HAP-1 (cell line): ENCODE measurements at regions not wholly inside any gene's neighbourhood (a gene's known extent, or its start where the extent isn't known, plus 50 kb on each side); places are given as distances from the start of the nearest gene placed in this dataset.

ENCODE experiments used
- DNase-seq, 2 experiments: peaks; one replicate each; pipeline ENCODE4 v3.0.0-alpha.2; 2016 to 2020; ENCODE audit warnings: low spot score in 2 of 2
- H3K27me3 ChIP-seq: fragments of 250-450 bp; sonication (Bioruptor Pico); 2 replicates; pipeline ENCODE4 v1.5.1; 2020; ENCODE audit warnings: low read depth, mild to moderate bottlenecking, moderate library complexity
- H3K36me3 ChIP-seq: fragments of 250-450 bp; sonication (Bioruptor Pico); replicated peaks from 2 replicates; pipeline ENCODE4 v1.5.1; 2020; ENCODE audit warnings: mild to moderate bottlenecking
- H3K4me1 ChIP-seq: fragments of 250-450 bp; sonication (Bioruptor Pico); 2 replicates; pipeline ENCODE4 v1.5.1; 2020; ENCODE audit warnings: mild to moderate bottlenecking
- H3K4me3 ChIP-seq: fragments of 250-450 bp; sonication (Bioruptor Pico); 2 replicates; pipeline ENCODE4 v1.5.1; 2020; ENCODE audit warnings: mild to moderate bottlenecking, moderate library complexity
- H3K9me3 ChIP-seq: fragments of 250-450 bp; sonication (Bioruptor Pico); 2 replicates; pipeline ENCODE4 v1.5.1; 2020; ENCODE audit warnings: mild to moderate bottlenecking, moderate library complexity
- in situ Hi-C: fragments of 300-500 bp; cut with MboI; formaldehyde crosslinking; loops from 3 replicates; pipeline ENCODE4 v1.14.3; 2020; ENCODE audit warnings: low sequenced_read_pairs, inconsistent platforms, mixed read lengths

DNA sequence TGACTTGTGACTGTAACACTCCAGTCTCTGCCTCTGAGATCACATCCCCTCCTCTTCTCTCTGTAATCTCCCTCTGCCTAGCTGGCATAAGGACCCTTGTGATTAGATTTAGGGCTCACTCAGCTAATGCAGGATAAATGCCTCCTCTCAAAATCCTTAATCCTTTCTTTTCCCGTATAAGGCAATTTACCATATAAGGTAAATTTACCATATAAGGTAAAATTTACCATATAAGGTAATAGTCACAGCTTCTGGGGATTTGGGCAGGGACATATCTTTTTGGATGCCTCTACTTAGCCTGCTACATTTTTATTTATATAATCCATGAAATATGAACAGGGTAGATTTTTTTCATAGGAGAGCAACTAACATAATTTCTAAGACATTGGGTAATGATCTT, 318.0 kb upstream of the PUM3 start:
- no peaks in the 10 kb centered on the region for H3K36me3 ChIP-seq
- H3K27me3 ChIP-seq, result peaks cover 23% of the 10 kb centered on the region
- no peaks in the 10 kb centered on the region for H3K9me3 ChIP-seq
- in situ Hi-C loops, result no loop called here
- H3K4me3 ChIP-seq, result no peak overlapping the region
- DNase-seq, result no peak
- H3K4me1 ChIP-seq, result no peaks in the 10 kb centered on the region

DNA sequence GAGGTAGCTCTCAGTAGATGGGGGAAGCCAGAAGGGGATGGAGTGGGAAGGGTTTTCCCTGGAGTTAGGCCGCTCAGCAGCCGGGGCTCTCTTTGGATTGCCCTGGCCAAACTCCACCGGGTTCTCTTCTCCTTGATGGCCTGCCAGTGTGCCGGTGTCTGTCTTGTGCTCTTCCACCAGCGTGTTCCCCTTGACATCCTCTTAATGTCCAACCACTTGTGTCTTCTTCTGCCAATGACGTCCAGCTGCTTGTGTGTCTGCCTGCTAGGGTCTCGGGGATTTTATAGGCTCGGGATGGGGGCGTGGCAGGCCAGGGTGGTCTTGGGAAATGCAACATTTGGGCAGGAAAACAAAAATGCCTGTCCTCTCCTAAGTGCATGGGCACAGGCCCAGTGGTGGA, 313.1 kb upstream of the PUM3 start:
- H3K4me3 ChIP-seq, result no peak overlapping the region
- in situ Hi-C loops, result no loop called here

GRCh38 chr9:3151672-3152576, 308.0 kb upstream of the PUM3 start:
- in situ Hi-C loops, result no loop called here
- Histone ChIP-seq H3K9me3 (no peaks in the 10 kb centered on the region), H3K36me3 (no peaks in the 10 kb centered on the region), H3K27me3 (peaks cover 3% of the 10 kb centered on the region; the same call in 1 of the 2 replicates), H3K4me1 (no peaks in the 10 kb centered on the region), H3K4me3 (no peak overlapping the region)
- DNase-seq, result no peak

More for the DNA sequence above, 313.1 kb upstream of the PUM3 start:
- no peak for DNase-seq
- H3K27me3 ChIP-seq, result peaks cover 3% of the 10 kb centered on the region; the same call in 1 of the 2 replicates
- no peaks in the 10 kb centered on the region for H3K4me1 ChIP-seq
- H3K9me3 ChIP-seq, result no peaks in the 10 kb centered on the region
- no peaks in the 10 kb centered on the region for H3K36me3 ChIP-seq

- DNase-seq, result no peak
- Histone ChIP-seq H3K4me3 (no peak overlapping the region), H3K4me1 (no peaks in the 10 kb centered on the region), H3K36me3 (no peaks in the 10 kb centered on the region), H3K9me3 (no peaks in the 10 kb centered on the region), H3K27me3 (peaks cover 3% of the 10 kb centered on the region; the same call in 1 of the 2 replicates)
- in situ Hi-C loops, result no loop called here
Measured at GRCh38 chr9:3150074-3150473, 306.2 kb upstream of the PUM3 start.

DNA sequence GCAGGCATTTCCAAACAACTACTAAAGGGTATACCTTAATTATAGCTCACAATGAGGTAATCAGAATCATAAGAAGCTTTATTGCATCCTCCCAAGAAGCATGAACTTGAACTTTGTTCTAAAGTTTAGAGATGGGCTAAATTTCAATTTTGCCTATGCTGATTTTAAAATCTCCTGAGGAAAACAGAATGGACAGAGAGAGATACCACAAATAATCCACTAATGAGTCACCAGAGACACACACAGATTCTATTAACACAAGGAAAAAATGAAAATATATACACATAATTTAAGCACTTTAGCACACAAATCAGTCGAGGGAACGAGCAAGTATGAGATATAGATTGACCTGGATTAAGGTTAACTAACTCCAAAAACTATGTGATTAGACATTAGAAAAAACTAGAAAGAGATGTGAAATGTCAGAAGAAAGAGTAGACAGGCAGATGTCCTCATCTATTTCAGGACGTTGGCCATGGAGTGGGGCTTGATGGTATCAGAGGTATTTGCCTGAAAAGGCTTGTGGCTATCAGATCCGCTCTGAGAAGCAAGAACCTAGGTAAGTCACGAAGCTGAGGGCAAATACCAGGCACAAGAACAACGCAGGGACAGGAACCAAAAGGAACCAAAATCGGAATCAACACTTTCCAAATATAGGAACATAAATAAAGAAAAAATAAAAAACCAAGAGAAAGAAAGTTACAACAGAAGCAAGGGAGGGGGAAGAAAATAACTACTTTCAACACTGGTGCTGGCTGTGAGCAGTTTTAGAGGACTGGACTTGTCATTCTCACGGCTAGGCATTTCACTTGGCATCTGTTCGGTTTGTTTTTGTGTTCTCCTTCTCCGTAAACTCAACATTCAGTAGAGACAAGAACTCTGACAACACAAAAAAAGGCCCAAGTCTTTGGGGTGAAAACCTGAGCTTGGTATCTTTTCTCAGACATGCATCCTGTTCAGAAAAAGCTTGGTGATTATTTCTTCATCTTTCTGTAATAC, 294.6 kb upstream of the PUM3 start:
- no peak overlapping the region for H3K4me3 ChIP-seq
- in situ Hi-C loops, result no loop called here
- peaks cover 3% of the 10 kb centered on the region; the same call in 1 of the 2 replicates for H3K27me3 ChIP-seq
- DNase-seq, result no peak
- no peaks in the 10 kb centered on the region for H3K9me3 ChIP-seq
- no peaks in the 10 kb centered on the region for H3K4me1 ChIP-seq
- no peaks in the 10 kb centered on the region for H3K36me3 ChIP-seq

- Histone ChIP-seq H3K4me1 (no peaks in the 10 kb centered on the region), H3K36me3 (no peaks in the 10 kb centered on the region), H3K4me3 (no peak overlapping the region), H3K27me3 (peaks cover 3% of the 10 kb centered on the region; the same call in 1 of the 2 replicates), H3K9me3 (no peaks in the 10 kb centered on the region)
- no peak for DNase-seq
- in situ Hi-C loops, result no loop called here
Measured at GRCh38 chr9:3137347-3137695, 293.4 kb upstream of the PUM3 start.

- in situ Hi-C loops, result no loop called here
Measured at GRCh38 chr9:3136686-3137346, 292.9 kb upstream of the PUM3 start.

GRCh38 chr9:3136230-3136629, 292.3 kb upstream of the PUM3 start:
- in situ Hi-C loops, result no loop called here
- Histone ChIP-seq H3K9me3 (no peaks in the 10 kb centered on the region), H3K36me3 (no peaks in the 10 kb centered on the region), H3K4me1 (no peaks in the 10 kb centered on the region), H3K4me3 (no peak overlapping the region), H3K27me3 (peaks cover 3% of the 10 kb centered on the region; the same call in 1 of the 2 replicates)
- DNase-seq, result no peak

More at GRCh38 chr9:3136686-3137346, 292.9 kb upstream of the PUM3 start:
- Histone ChIP-seq H3K4me3 (no peak overlapping the region), H3K27me3 (peaks cover 3% of the 10 kb centered on the region; the same call in 1 of the 2 replicates), H3K9me3 (no peaks in the 10 kb centered on the region), H3K4me1 (no peaks in the 10 kb centered on the region), H3K36me3 (no peaks in the 10 kb centered on the region)
- no peak for DNase-seq

DNA sequence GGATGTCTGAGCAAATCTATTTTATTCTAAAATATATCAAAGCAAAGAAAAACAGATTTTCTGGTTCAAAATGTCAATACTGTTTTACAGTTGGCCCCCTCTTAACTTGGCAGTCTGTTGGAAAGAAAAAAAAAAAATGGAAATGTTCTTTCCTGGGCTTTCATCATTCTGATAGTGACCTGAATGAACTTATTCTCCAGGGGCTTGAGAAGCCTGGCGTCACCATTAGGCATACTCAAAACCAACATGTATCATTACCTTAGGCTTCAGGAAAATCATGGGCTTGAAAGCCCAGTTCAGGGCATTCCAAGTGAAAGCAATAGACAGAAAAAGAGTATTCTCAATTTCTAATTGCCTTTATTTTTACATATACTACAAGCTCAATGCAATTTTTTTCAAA, 283.7 kb upstream of the PUM3 start:
- Histone ChIP-seq H3K36me3 (no peaks in the 10 kb centered on the region), H3K9me3 (no peaks in the 10 kb centered on the region), H3K27me3 (peaks cover 4% of the 10 kb centered on the region; the same call in 1 of the 2 replicates), H3K4me3 (no peak overlapping the region), H3K4me1 (no peaks in the 10 kb centered on the region)
- in situ Hi-C loops, result no loop called here
- DNase-seq, result no peak

DNA sequence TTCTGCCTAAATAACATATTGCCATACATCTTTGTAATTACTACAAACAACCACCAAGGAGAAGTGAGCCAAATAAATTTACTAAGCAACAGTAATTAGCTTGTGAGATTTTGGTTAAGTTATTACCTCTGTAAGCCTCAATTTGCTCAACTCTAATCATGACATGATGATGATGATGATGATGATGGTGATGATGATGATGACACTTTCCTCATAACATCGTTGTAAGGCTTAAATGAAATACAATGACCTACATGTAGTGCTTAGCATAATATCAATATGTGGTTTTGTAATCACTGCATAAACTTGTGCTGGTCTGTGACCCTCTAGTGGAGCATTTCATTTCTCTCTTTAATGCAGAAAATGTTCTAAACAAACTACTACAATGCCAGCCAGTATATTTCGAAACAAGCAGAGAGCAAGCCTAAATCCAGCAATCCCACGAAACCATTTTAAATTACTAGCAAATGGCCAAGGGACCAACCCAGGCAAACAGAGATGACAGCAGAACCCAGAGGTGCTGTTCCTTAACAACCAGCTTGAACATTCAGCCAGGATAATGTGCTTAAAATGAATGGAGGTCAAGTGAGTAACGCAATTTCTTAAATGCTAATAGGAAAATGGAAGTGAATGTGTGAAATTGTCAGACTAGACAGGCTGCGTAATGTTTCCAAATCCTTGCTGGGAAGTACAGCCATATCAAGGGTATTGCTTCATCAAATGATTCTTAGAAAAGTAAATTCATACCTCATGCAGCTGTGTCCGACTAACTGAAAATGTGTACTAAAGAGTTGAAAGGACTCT, 281.9 kb upstream of the PUM3 start:
- peaks cover 4% of the 10 kb centered on the region; the same call in 1 of the 2 replicates for H3K27me3 ChIP-seq
- DNase-seq, result no peak
- H3K4me1 ChIP-seq, result no peaks in the 10 kb centered on the region
- no peaks in the 10 kb centered on the region for H3K9me3 ChIP-seq
- no peak overlapping the region for H3K4me3 ChIP-seq
- in situ Hi-C loops, result no loop called here
- H3K36me3 ChIP-seq, result no peaks in the 10 kb centered on the region

- DNase-seq, result no peak
Measured at GRCh38 chr9:3124001-3124400, 280.1 kb upstream of the PUM3 start.

GRCh38 chr9:3118081-3118480, 274.2 kb upstream of the PUM3 start:
- Histone ChIP-seq H3K27me3 (0 out of 2 replicates have a peak, but pooled peaks cover 3% of the 10 kb centered on the region), H3K4me3 (no peak overlapping the region), H3K4me1 (no peaks in the 10 kb centered on the region), H3K36me3 (no peaks in the 10 kb centered on the region), H3K9me3 (no peaks in the 10 kb centered on the region)
- DNase-seq, result no peak
- in situ Hi-C loops, result no loop called here

More at GRCh38 chr9:3124001-3124400, 280.1 kb upstream of the PUM3 start:
- in situ Hi-C loops, result no loop called here
- Histone ChIP-seq H3K27me3 (peaks cover 7% of the 10 kb centered on the region; the same call in 1 of the 2 replicates), H3K9me3 (no peaks in the 10 kb centered on the region), H3K4me3 (no peak overlapping the region), H3K4me1 (no peaks in the 10 kb centered on the region), H3K36me3 (no peaks in the 10 kb centered on the region)
